Glutamatergic neuron (in vitro differentiated cells): ENCODE measurements at regions not wholly inside any gene's neighbourhood (a gene's known extent, or its start where the extent isn't known, plus 50 kb on each side); places are given as distances from the start of the nearest gene placed in this dataset.

Experiments
- DNase-seq: peaks from one replicate; pipeline ENCODE4 v3.0.0; 2022
- H3K27ac Mint-ChIP-seq: one replicate; pipeline ENCODE4 v1.8.0; 2020; ENCODE audit warnings: mild to moderate bottlenecking, mixed read lengths, inconsistent platforms; ENCODE audit not compliant: unreplicated experiment
- H3K27me3 Mint-ChIP-seq: one replicate; pipeline ENCODE4 v1.8.0; 2020; ENCODE audit warnings: mild to moderate bottlenecking, moderate library complexity, mixed read lengths, inconsistent platforms; ENCODE audit not compliant: unreplicated experiment
- H3K36me3 Mint-ChIP-seq: one replicate; pipeline ENCODE4 v1.8.0; 2020; ENCODE audit warnings: mild to moderate bottlenecking, mixed read lengths, inconsistent platforms; ENCODE audit not compliant: unreplicated experiment
- H3K4me1 Mint-ChIP-seq: one replicate; pipeline ENCODE4 v1.8.0; 2020; ENCODE audit warnings: mild to moderate bottlenecking, low read depth, mixed read lengths, inconsistent platforms; ENCODE audit not compliant: unreplicated experiment
- H3K4me3 Mint-ChIP-seq: one replicate; pipeline ENCODE4 v1.8.0; 2020; ENCODE audit warnings: mild to moderate bottlenecking, mixed read lengths, inconsistent platforms; ENCODE audit not compliant: unreplicated experiment
- H3K9me3 Mint-ChIP-seq: one replicate; pipeline ENCODE4 v1.8.0; 2020; ENCODE audit warnings: mild to moderate bottlenecking, moderate library complexity, mixed read lengths, inconsistent platforms; ENCODE audit not compliant: unreplicated experiment
- CTCF ChIP-seq: fragments of 200-600 bp; sonication (generic); IDR thresholded peaks from one replicate; pipeline ENCODE4 v1.5.0; 2021; ENCODE audit not compliant: partially characterized antibody, unreplicated experiment

- DNase-seq, result no peak
- Mint-ChIP-seq H3K9me3 (no peaks in the 10 kb centered on the region), H3K27ac (no peak overlapping the region)
These were observed 384.3 kb downstream of the CDC5L start for GRCh38 chr6:44771647-44772415.

DNA sequence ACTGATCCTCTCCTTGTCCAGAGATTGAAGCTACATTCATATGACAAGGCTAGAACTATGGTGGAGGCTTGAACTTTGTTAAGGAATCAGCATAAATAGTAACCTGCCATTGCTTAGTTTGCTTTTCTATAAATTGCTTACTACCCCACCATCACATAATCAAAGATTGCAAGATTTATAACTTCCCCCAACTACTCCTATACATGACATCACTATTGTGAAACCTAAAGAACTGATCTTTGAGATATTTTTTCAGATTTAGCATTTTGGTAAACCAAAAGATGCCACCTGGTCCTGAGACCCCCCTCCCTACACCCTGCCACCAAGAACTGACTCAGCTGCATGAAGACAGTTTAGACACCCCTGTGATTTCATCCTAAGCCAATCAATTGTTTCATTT, 385.3 kb downstream of the CDC5L start:
- peaks cover 5% of the 10 kb centered on the region for H3K36me3 Mint-ChIP-seq
- TF ChIP-seq CTCF, result no peak
- H3K4me1 Mint-ChIP-seq, result no peaks in the 10 kb centered on the region
- H3K27me3 Mint-ChIP-seq, result no peaks in the 10 kb centered on the region
- no peak for DNase-seq
- H3K9me3 Mint-ChIP-seq, result no peaks in the 10 kb centered on the region
- H3K4me3 Mint-ChIP-seq, result no peak overlapping the region
- no peak overlapping the region for H3K27ac Mint-ChIP-seq

More at GRCh38 chr6:44771647-44772415, 384.3 kb downstream of the CDC5L start:
- no peaks in the 10 kb centered on the region for H3K4me1 Mint-ChIP-seq
- no peaks in the 10 kb centered on the region for H3K27me3 Mint-ChIP-seq
- TF ChIP-seq CTCF, result no peak
- H3K36me3 Mint-ChIP-seq, result peaks cover 5% of the 10 kb centered on the region
- no peak overlapping the region for H3K4me3 Mint-ChIP-seq

DNA sequence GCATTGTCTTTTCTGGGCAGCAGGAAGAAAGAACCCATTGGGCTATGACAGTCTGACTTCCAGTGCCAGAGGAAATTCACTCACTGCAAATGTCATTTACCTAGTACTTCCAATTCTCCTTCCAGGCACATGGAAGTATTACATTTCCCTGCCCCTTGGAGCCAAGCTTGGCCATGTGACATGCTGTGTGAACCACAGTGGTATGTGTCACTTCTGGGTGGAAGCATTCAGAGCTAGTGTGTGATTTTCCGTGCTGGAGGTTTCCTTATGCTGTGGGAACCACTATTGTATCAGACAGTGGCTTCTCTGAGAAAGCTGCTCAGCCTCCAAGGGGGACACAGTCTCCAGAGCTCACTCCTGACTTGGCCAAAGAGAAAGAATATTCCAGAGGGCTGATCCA, 387.6 kb downstream of the CDC5L start:
- Mint-ChIP-seq H3K9me3 (peaks cover 2% of the 10 kb centered on the region), H3K36me3 (no peaks in the 10 kb centered on the region), H3K4me1 (no peaks in the 10 kb centered on the region), H3K27me3 (peaks cover 4% of the 10 kb centered on the region), H3K27ac (no peak overlapping the region), H3K4me3 (no peak overlapping the region)
- DNase-seq, result no peak
- no peak for TF ChIP-seq CTCF

DNA sequence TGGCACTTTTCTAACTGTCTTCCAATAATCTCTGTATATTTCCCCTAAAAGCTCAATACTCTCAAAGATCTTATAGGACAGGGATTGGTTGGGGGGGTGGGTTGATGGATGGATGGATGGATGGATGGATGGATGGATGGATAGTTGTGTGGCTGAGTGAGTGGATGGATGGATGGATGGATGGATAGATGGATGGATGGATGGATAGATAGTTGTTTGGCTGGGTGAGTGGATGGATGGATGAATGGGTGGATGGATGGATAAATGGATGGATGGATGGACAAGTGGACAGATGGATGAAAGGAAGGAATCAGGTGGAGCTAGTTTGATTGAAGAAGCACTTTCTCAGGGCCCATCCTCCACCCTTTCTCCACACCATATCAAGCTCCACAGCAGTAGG, 388.8 kb downstream of the CDC5L start:
- no peak for TF ChIP-seq CTCF
- Mint-ChIP-seq H3K4me3 (no peak overlapping the region), H3K9me3 (peaks cover 2% of the 10 kb centered on the region), H3K27me3 (peaks cover 4% of the 10 kb centered on the region), H3K27ac (no peak overlapping the region), H3K4me1 (no peaks in the 10 kb centered on the region), H3K36me3 (no peaks in the 10 kb centered on the region)
- DNase-seq, result no peak

DNA sequence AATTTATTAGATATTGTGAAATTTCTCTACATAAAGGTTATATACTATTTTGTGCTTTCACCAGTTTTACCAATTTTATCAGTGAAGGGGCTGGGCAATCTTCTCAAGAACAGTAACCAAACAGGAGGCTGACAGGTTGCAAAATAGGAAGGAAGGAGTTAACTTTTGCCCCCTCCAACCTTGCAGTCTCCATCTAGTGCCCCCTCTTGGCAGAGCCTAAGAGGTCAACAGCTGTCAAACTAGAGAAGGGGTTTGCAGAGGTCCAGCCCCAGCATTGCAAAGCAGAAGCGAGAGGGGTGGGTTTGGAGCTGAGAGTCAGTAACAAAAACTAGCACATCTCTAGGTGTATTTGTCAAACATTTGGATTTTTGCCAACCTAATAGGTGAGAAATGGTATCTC, 391.0 kb downstream of the CDC5L start:
- peaks cover 2% of the 10 kb centered on the region for H3K9me3 Mint-ChIP-seq
- H3K36me3 Mint-ChIP-seq, result no peaks in the 10 kb centered on the region
- H3K27ac Mint-ChIP-seq, result no peak overlapping the region
- H3K4me3 Mint-ChIP-seq, result no peak overlapping the region
- DNase-seq, result no peak
- H3K27me3 Mint-ChIP-seq, result peaks cover 6% of the 10 kb centered on the region
- no peak for TF ChIP-seq CTCF
- H3K4me1 Mint-ChIP-seq, result peaks cover 3% of the 10 kb centered on the region
